NCI-H748 (cell line): ENCODE measurements at regions not wholly inside any gene's neighbourhood (a gene's known extent, or its start where the extent isn't known, plus 50 kb on each side); places are given as distances from the start of the nearest gene placed in this dataset.
"Not testable (repeated sequence)": the region's sequence is repeated elsewhere in the genome, so short reads cannot be mapped to it uniquely, and the experiment has no call there.

Source experiments
- DNase-seq: peaks from one replicate; lab custom pipeline; 2025; ENCODE audit not compliant: unreplicated experiment; lab: John Stamatoyannopoulos, UW

DNA sequence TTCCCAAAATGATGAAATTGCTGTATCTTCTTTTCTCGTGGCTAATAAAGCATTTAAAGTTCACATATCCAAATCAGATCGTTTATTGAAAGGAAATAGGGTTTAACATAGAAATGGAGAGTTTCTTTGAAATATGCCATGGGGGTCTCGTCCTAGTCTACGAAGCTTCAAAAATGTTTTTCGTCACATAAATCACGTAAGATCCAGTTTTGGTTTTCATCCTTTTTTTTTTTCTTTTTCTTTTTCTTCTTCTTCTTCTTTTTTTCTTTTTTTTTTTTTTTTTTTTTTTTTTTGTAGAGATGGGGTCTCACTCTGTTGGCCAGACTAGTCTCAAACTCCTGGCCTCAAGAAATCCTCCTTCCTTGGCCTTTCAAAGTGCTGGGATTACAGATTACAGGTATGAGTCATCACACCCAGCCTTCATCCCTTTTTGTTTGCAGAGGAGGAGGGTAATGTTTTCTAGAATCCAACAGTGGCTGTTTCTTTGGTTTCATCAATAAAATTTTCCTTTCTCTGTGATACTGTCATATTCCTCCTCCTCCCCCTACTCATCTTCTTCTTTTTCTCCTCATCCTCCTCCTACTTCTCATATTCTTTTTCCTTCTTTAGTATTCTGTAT is 94.7 kb upstream of the LOC128125822 start:
- no peak for DNase-seq

DNA sequence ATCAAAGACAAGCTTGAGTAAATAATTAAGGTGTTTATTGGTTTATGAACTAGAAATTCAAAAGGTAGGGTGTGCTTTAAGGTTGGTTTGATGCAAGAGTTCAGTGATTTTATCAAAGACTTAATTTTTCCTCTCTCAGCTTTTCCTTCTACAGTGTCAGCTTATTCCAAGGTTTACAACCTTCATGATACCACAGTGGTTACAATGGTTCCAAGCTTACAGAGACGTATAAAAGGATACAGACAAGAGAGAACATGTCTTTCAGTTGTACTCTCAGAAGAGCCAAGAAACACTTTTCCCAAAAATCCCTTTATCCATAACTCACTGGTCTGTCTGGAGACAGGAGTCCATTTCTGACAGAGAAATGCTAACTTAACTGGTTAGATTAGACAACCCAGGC is 93.5 kb upstream of the LOC128125822 start:
- no peak for DNase-seq

DNA sequence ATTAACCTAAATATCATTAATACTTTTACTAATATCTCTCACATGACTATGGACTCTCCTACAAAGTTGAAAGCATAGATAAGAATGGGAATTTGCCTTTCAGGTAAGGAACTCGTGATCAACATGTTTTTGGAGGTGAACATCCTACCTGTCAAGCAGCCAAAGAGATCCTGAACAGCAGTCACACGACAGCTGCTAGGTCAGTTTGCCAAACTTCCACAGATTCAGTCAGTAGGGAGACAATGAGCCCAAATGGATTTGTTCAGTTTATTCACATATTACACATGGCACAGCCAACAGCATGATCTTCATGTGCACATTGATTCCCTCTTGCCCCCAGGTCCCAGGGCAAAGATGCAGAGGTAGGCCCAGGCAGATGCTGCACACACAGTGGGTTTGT is 86.1 kb upstream of the LOC128125822 start:
- no peak for DNase-seq

DNA sequence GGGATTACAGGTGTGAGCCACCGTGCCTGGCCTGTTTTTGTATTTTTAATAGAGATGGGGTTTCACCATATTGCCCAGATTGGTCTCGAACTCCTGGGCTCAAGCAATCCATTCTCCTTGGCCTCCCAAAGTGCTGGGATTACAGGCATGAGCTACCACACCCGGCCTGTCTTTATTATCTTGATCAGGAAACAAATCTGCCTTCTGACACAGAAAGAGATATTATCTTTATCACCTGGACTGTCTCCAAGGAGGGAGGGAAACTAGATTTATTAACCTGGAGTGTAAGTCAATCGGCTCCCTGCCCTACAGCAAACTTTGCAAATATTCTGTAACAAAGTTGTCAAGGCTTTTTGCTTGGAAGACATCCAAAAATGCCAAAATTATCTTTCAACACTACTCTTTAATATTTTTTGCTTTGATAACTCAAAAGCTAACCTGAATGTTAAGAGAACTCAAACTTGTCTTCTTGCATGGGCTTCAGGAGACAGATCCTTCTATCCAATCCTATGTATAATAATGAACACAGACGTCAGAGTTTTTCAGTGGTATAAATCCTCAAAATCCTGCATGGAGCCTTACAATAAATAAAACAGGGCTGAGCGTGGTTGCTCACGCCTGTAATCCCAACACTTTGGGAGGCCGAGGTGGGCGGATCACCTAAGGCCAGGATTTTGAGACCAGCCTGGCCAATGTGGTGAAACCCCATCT is 85.0 kb upstream of the LOC128125822 start:
- DNase-seq = no peak

- no peak for DNase-seq
Measured at GRCh38 chr6:63491119-63491518, 81.2 kb upstream of the LOC128125822 start.

DNA sequence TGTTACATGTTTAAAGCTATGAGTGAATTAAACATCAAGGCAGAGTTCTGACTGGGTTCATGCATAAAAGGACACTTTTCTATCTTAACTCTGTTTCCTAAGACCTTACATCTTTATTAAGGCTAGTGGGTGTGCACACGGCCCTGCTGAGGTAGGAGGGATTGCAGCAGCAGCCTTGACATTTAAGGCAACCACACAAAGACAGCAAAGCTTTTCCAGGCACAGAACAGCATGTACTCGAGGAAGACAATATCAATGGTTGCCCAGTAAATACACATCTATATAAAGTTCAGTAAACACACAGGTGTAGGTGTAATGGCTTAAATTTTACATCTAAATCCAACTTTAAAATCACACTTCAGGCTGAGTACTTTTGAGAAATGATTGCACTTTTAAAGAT is 79.8 kb upstream of the LOC128125822 start:
- no peak for DNase-seq

DNA sequence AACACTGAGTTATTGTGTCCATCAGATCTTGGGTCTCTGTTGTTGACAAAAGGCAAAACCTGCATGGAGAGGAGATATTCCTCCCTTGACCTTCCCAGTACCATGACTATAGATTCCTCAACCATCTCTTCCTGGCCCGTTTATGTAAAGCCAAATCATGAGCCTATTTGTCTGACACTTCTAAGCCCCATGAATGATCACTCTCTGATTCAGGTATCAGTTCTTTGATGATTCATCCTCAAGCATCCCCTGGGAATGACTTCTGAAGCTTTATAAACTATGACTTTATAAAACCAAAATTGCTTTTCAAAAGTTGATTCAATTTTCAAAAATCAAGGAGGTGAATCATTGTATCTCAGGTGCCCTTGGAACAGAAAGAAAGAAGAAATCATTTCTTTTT is 78.7 kb upstream of the LOC128125822 start:
- no peak for DNase-seq

- peak; percentile 92 for DNase-seq
Measured at GRCh38 chr6:63496361-63496804, 75.9 kb upstream of the LOC128125822 start.

- DNase-seq = no peak
Measured at GRCh38 chr6:63502156-63502555, 70.1 kb upstream of the LOC128125822 start.

GRCh38 chr6:63503199-63503598 is 69.1 kb upstream of the LOC128125822 start:
- no peak for DNase-seq

- no peak for DNase-seq
Measured at GRCh38 chr6:63504777-63505384, 67.4 kb upstream of the LOC128125822 start.

DNA sequence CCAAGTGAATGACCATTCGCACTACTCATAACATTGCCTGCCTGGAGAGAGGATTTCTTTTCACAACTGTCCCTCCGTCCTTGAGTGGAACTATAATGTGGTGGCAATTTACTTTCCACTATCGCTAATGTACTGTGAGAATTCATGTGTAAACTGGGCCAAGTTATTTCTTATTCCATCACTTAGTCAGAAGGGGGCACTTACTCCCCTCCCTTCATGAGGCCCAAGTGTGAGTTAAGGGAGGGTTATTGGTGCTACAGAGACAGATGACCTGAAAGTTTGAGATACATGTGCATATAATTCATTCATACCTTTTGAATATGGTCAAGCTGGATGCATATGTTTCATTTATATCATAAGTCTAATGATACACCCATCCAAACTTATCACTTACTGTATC is 65.2 kb upstream of the LOC128125822 start:
- DNase-seq = no peak

DNA sequence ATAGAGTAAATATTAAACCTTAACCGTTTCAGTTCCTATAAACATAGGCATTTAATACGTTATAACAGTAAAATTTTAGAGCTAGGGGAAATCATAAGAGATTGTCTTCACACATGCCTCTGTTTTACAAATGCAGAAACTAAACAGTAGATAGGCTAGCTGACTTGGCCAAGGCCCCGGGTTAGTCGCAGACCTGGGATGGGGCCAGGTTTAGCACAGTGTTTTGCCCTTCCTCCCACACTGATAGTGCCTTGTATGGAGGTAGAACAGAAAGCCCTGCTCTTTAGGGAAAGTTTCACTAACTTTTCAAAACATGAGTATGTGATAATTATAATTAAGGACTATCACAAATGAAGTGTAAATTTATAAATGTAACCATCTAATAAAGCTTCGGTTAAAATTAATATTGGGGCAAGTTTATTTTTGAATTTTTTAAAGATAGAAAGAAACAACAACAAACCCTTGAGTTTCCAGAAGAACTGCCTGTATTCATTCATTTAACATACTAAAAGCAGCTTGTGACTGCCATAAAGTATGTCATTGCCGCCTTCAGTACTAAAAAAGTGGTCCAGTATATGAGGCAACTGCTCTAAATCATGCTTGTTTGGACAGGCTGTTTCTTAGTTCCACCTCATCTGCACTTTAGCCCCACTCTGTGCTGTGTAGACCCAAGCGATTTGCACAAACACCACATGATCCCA is 62.5 kb upstream of the LOC128125822 start:
- DNase-seq = no peak

DNA sequence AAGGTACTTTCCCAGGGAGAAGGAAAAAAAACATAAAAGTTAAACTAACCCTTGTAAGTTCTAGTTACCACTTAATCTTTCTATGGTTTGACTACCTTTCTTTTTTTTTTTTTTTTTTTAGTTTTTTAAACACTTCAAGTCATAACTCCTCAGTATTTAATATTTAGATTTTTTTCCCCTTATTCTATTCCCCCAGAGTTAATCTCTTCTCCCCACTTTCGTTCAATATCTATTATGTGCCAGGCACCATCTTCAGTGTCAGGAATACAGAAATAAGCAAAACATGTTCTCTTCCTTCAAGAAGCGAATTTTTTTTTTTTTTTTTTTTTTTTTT is 62.0 kb upstream of the LOC128125822 start:
- DNase-seq = no peak

DNA sequence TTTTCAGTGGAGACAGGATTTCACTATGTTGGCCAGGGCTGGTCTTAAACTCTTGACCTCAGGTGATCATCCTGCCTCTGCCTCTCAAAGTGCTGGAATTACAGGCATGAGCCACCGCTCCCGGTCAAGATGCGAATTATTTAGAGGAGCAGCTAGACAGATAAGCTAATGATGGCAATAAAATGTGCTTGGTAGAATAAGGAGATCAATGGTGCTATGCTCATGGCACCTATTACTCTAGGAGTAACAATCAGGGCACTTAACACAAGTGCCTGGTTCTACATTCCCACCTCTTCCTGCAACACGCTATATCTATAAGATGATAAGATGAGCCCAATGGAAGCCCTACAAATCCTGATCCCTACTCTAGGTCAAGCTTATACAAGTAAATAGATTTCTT is 61.4 kb upstream of the LOC128125822 start:
- DNase-seq = no peak

- no peak for DNase-seq
Measured at GRCh38 chr6:63514488-63515173, 57.6 kb upstream of the LOC128125822 start.

- not testable (repeated sequence) for DNase-seq
Measured at GRCh38 chr6:63515227-63515626, 57.1 kb upstream of the LOC128125822 start.

GRCh38 chr6:63516186-63516944 is 55.9 kb upstream of the LOC128125822 start:
- DNase-seq = no peak

DNA sequence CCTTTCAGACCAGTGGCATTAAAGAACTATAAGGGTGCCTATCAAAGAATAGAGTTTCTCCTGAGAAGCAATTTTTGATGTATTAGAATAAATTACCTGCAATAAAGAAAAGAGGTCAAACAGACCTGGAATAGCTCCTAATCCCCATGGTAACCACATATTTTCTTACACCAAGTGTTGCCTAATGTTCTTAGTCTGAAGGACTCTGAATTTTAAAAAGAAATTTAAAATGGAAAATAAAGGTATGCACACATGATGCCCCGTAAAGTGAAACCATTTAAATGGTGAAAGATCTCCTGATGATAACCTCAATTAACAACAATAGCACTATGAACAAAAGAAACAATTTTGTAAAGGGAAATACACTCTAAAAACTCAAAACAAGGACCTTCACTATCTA is 55.1 kb upstream of the LOC128125822 start:
- no peak for DNase-seq

- DNase-seq = no peak
Measured at GRCh38 chr6:63521475-63522210, 50.6 kb upstream of the LOC128125822 start.
